ENCODE measurements at regions not wholly inside any gene's neighbourhood (a gene's known extent, or its start where the extent isn't known, plus 50 kb on each side); places are given as distances from the start of the nearest gene placed in this dataset.
A peak's percentile ranks its signal among the peaks of the same experiment; 100 is the strongest.

GRCh38 chr14:81826081-81826480 is 292.4 kb upstream of the SEL1L start:
- no peak overlapping the region for H3K9ac ChIP-seq (ENCODE audit: insufficient read depth in 1 of 2, low read length in 2 of 2)
- no peaks in the 10 kb centered on the region for H3K27me3 ChIP-seq (ENCODE audit: control insufficient read depth in 3 of 3, insufficient read depth in 3 of 3, low read length in 2 of 3)
- H3K9me3 ChIP-seq (ENCODE audit: control insufficient read depth in 4 of 4, insufficient read depth in 3 of 4, low read length in 3 of 4) = peaks cover 0 to 3% (median 2%) of the 10 kb centered on the region in 4 donors
- TF ChIP-seq CTCF (IDR thresholded peaks at IDR 0.05; ENCODE audit: control extremely low read depth, extremely low read depth) = no peak
- H3K4me1 ChIP-seq (ENCODE audit: control insufficient read depth in 5 of 5, insufficient read depth in 5 of 5, low read length in 5 of 5) = no peaks in the 10 kb centered on the region
- 91% methylated on average over 1 of the region's 1 CpG for WGBS, 2 donors
- no peak for DNase-seq
- no peak overlapping the region for H3K4me3 ChIP-seq
- ATAC-seq (ENCODE audit: insufficient read depth, low FRiP score) = no peak
- no peak overlapping the region for H3K27ac ChIP-seq (ENCODE audit: low read depth in 1 of 2, low read length in 1 of 2)
- H3K36me3 ChIP-seq (ENCODE audit: control insufficient read depth in 4 of 4, insufficient read depth in 4 of 4, low read length in 4 of 4) = no peaks in the 10 kb centered on the region

DNA sequence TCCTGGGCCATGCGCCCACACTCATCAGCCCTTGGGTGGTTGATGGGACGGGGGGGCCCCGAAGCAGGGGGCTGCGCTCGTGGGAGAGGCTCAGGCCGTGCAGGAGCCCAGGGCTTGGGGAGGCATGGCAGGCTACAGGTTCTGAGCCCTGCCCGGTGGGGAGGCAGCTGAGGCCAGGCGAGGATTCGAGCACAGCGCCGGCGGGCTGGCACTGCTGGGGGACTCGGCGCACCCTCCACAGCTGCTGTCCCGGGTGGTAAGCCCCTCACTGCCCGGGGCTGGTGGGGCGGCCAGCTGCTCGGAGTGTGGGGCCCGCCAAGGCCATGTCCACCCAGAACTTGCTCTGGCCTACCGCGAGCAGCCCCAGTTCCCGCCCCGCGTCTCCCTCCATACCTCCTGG is 295.8 kb upstream of the SEL1L start:
- Histone ChIP-seq H3K4me3 (no peak overlapping the region), H3K9ac (ENCODE audit: insufficient read depth in 1 of 2, low read length in 2 of 2) (no peak overlapping the region), H3K36me3 (ENCODE audit: control insufficient read depth in 4 of 4, insufficient read depth in 4 of 4, low read length in 4 of 4) (no peaks in the 10 kb centered on the region), H3K9me3 (ENCODE audit: control insufficient read depth in 4 of 4, insufficient read depth in 3 of 4, low read length in 3 of 4) (peaks cover 0 to 2% (median 0%) of the 10 kb centered on the region in 4 donors), H3K4me1 (ENCODE audit: control insufficient read depth in 5 of 5, insufficient read depth in 5 of 5, low read length in 5 of 5) (no peaks in the 10 kb centered on the region), H3K27me3 (ENCODE audit: control insufficient read depth in 3 of 3, insufficient read depth in 3 of 3, low read length in 2 of 3) (no peaks in the 10 kb centered on the region), H3K27ac (ENCODE audit: low read depth in 1 of 2, low read length in 1 of 2) (no peak overlapping the region)
- DNase-seq (no peak), ATAC-seq (ENCODE audit: insufficient read depth, low FRiP score) (no peak)
- WGBS, 2 donors = 90 to 94% methylated on average over 24 of the region's 24 CpGs
- TF ChIP-seq CTCF (IDR thresholded peaks at IDR 0.05; ENCODE audit: control extremely low read depth, extremely low read depth) = no peak

- Histone ChIP-seq H3K27me3 (ENCODE audit: control insufficient read depth in 3 of 3, insufficient read depth in 3 of 3, low read length in 2 of 3) (no peaks in the 10 kb centered on the region), H3K36me3 (ENCODE audit: control insufficient read depth in 4 of 4, insufficient read depth in 4 of 4, low read length in 4 of 4) (no peaks in the 10 kb centered on the region), H3K9me3 (ENCODE audit: control insufficient read depth in 4 of 4, insufficient read depth in 3 of 4, low read length in 3 of 4) (peaks cover 0 to 9% (median 6%) of the 10 kb centered on the region in 4 donors), H3K4me3 (no peak overlapping the region), H3K27ac (ENCODE audit: low read depth in 1 of 2, low read length in 1 of 2) (peak overlapping the region in 1 of 2 donors; percentile 16), H3K4me1 (ENCODE audit: control insufficient read depth in 5 of 5, insufficient read depth in 5 of 5, low read length in 5 of 5) (no peaks in the 10 kb centered on the region), H3K9ac (ENCODE audit: insufficient read depth in 1 of 2, low read length in 2 of 2) (no peak overlapping the region)
- 53 to 54% methylated on average over 4 of the region's 4 CpGs for WGBS, 2 donors
- TF ChIP-seq CTCF (IDR thresholded peaks at IDR 0.05; ENCODE audit: control extremely low read depth, extremely low read depth) = no peak
- peak; percentile 27 for ATAC-seq (ENCODE audit: insufficient read depth, low FRiP score)
- DNase-seq = peak in 2 of 3 donors; percentile 6 to 9
These were observed 297.6 kb upstream of the SEL1L start for GRCh38 chr14:81831128-81831820.

GRCh38 chr14:81834308-81834707 is 300.7 kb upstream of the SEL1L start:
- WGBS, 2 donors = 46 to 72% methylated on average over 1 of the region's 1 CpG
- no peak for DNase-seq
- Histone ChIP-seq H3K27me3 (ENCODE audit: control insufficient read depth in 3 of 3, insufficient read depth in 3 of 3, low read length in 2 of 3) (no peaks in the 10 kb centered on the region), H3K27ac (ENCODE audit: low read depth in 1 of 2, low read length in 1 of 2) (no peak overlapping the region), H3K9ac (ENCODE audit: insufficient read depth in 1 of 2, low read length in 2 of 2) (no peak overlapping the region), H3K4me1 (ENCODE audit: control insufficient read depth in 5 of 5, insufficient read depth in 5 of 5, low read length in 5 of 5) (no peaks in the 10 kb centered on the region), H3K4me3 (no peak overlapping the region), H3K9me3 (ENCODE audit: control insufficient read depth in 4 of 4, insufficient read depth in 3 of 4, low read length in 3 of 4) (peaks cover 0 to 12% (median 7%) of the 10 kb centered on the region in 4 donors), H3K36me3 (ENCODE audit: control insufficient read depth in 4 of 4, insufficient read depth in 4 of 4, low read length in 4 of 4) (no peaks in the 10 kb centered on the region)
- ATAC-seq (ENCODE audit: insufficient read depth, low FRiP score) = no peak
- no peak for TF ChIP-seq CTCF (IDR thresholded peaks at IDR 0.05; ENCODE audit: control extremely low read depth, extremely low read depth)
